ENCODE measurements at regions not wholly inside any gene's neighbourhood (a gene's known extent, or its start where the extent isn't known, plus 50 kb on each side); places are given as distances from the start of the nearest gene placed in this dataset.
A peak's percentile ranks its signal among the peaks of the same experiment; 100 is the strongest.
"Not testable (repeated sequence)": the region's sequence is repeated elsewhere in the genome, so short reads cannot be mapped to it uniquely, and the experiment has no call there.

DNA sequence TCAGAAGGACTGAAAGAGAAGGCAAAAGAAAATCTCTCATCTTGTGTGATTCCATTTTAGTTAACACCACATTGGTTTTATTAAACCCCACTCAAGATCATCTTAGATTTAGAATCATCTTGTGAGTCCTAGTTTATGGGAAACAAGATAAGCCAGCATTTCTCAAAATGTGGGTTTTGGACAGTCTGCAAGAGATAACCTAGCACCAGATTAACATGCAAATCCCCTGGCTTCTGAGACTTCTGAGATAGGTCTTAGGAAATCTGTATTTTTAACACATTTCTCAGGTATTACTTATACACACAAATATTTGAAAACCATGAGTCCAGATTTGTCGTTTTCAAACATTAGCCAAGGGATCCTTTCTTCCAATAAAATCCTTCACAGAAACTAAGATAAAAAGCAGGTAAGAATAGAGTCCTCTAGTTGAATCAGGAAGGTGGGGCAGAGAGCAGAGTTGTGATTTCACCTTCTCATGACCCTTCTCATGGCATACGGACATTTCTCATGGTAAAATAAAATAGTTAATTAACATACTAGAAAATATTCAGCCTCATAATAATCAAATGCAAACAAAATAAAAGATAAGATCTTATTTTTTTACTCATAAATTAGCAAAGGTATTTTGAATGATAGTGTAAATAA lies 287.2 kb upstream of the FN1 start:
- DNase-seq (ENCODE audit: low read depth in 2 of 2) = no peak

DNA sequence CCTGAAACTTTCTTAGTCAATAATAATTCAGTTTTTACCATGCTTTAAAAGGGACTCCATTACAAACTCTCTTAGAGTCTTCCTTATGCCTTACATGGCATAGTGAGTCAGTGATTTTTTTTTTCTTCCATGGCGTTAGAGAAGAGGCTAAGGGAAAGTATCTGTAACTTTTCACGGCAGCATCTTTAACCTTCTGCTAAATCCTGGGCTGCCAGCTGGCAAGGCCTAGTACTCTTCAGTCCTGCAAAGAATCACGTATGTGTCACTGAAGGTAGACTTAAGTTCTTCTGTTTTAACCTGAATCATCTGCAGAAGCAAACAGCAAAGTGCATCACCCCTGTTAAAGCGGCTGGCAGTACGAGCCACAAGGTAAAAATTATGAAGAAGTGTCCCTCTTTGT lies 286.3 kb upstream of the FN1 start:
- DNase-seq (ENCODE audit: low read depth in 2 of 2) = no peak

DNA sequence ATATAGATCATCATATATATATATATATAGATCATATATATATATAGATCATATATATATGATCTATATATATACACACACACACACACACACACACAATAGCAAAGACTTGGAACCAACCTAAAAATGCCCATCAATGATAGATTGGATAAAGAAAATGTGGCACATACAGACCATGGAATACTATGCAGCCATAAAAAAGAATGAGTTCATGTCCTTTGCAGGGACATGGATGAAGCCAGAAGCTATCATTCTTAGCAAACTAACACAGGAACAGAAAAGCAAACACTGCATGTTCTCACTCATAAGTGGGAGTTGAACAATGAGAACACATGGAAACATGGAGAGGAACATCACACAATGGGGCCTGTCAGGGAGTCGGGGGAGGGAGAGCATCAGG lies 285.6 kb upstream of the FN1 start:
- DNase-seq (ENCODE audit: low read depth in 2 of 2) = not testable (repeated sequence)

DNA sequence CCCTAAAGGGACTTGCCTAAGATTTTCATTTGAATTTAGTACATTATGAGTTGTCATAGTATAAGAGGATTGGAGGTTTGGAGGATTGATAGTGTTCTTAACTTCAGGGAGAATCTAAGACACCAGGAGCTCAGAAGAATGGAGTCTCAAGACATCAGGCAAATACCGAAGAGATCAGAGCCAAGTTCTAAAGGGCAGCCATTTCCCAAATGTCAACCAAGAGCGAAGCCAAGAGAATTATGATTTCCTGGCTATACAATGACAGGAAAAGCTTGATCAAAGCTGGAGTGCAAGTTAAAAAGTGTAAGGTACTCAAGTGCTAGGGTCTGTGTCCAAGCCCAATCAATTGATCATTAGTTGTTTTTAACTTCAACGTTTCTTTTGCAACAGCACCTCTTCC lies 283.0 kb upstream of the FN1 start:
- DNase-seq (ENCODE audit: low read depth in 2 of 2) = peak; percentile 18 to 72

- DNase-seq (ENCODE audit: low read depth in 2 of 2) = peak in 1 of 2 donors; percentile 63
These were observed 282.6 kb upstream of the FN1 start for GRCh38 chr2:215718436-215718835.

DNA sequence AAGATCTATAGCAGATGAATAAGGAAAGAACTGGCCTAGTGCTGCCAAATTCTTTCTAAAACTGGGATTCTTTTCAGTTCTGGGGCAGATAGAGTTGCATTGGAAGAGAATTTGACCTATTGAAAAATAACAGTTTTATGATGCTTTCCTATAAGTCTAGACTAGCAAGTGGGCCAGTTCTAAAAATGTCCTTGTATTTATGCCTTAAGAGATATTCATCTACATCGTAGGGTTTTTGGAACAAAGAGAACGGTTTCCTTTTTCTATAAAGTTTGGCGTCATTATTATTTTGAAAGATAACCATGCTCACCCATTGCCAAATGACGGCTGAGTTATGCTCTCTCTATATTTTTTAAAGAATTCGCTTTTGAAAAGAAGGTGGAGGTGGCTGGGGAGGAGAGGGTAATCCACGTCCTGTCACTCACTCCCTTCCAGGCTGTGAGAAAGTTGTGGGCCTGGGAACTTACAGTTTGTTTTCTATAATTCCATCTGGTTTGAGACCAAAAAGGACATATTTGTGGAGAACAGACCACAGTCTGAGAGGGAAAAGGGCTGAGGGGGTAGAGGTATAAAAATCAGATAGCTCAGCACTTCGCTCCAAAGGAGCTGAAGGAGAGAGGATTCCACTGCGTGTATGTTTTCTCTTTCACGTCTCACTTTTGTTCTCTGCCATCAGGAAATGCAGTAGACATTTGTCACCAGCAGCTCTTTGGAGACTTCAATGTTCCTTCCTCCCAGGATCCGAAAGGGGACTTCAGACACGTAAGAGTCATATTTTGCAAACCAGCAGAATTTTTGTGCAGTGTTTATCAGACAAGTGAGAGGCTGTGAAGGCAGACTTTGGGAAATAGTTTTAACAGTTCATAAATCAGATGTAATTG lies 281.9 kb upstream of the FN1 start:
- DNase-seq (ENCODE audit: low read depth in 2 of 2) = peak in 1 of 2 donors; percentile 69

GRCh38 chr2:215716956-215717355 lies 281.1 kb upstream of the FN1 start:
- no peak for DNase-seq (ENCODE audit: low read depth in 2 of 2)

GRCh38 chr2:215712871-215713790 lies 277.3 kb upstream of the FN1 start:
- no peak for DNase-seq (ENCODE audit: low read depth in 2 of 2)

GRCh38 chr2:215712219-215712868 lies 276.5 kb upstream of the FN1 start:
- peak; percentile 54 to 63 for DNase-seq (ENCODE audit: low read depth in 2 of 2)

DNA sequence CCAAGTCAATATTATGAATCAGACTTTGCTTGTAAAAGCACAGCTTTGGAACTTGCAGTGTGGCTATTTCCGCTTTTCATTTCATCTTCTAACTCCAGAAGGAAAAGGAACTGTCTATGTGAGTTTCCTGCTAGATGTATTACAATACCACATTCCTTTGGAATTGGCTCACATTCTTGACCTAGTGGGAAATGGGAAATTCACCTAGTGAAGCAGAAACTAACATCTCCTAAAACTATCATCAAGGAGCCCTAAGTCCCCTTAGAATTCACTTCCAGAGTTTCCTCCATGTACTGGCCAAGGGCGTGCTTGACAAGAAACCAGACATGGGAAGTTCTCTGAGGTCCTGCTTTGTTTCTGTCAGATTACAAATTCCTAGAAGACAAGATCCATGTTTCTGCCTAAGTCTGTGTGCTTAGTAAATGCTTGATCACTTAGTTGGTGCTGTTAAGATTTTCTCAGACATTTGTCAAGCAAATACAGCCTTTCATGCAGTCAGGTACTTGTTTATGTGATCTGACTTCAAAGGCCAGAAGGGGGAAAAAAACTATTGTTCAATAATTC lies 275.7 kb upstream of the FN1 start:
- DNase-seq (ENCODE audit: low read depth in 2 of 2) = peak; percentile 46 to 89

DNA sequence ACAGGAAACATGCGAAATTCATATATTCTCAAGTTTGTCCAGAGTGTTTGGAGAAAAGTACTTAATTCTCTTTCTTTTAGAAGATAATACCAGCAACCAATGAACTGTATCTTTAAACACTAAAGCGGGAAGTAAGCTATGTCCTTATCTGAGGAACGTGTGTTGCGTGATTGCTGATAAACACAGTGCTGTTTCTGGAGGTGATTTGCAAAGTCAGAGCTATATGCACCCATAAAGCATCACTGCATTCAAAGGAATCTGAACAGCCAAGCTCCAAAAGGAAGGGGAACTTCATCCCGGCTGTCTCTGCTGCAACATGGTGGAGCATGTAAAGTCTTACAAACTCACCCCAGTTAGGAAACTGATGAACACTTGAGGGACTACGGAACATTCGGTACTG lies 271.7 kb upstream of the FN1 start:
- DNase-seq (ENCODE audit: low read depth in 2 of 2) = no peak

DNA sequence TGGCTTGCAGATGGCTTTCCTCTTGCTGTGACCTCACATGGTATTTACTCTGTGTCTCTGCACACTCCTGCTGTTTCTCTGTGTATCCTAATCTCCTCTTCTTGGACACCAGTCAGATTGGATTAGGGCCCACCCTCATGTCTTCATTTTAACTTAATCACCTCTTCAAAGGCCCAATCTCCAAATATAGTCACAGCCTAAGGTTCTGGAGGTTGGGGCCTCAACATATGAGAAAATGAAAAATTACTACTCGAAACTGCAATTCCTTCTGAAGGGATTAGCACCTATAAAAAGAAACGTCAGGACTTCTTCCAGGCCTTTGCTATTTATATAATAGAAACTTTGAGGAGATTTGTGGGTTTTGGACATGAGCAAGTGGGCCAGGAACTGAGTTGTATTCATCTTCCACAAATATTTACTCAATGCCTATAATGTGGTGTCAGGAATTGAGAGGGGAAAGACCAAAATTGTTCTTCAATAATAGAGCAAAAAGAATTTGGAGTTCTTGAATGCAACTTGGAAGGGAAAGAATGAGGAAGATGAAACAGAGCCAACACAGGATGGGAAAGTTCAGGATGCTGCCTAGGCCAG lies 270.0 kb upstream of the FN1 start:
- DNase-seq (ENCODE audit: low read depth in 2 of 2) = no peak

- DNase-seq (ENCODE audit: low read depth in 2 of 2) = no peak
These were observed 269.4 kb upstream of the FN1 start for GRCh38 chr2:215705281-215705680.

DNA sequence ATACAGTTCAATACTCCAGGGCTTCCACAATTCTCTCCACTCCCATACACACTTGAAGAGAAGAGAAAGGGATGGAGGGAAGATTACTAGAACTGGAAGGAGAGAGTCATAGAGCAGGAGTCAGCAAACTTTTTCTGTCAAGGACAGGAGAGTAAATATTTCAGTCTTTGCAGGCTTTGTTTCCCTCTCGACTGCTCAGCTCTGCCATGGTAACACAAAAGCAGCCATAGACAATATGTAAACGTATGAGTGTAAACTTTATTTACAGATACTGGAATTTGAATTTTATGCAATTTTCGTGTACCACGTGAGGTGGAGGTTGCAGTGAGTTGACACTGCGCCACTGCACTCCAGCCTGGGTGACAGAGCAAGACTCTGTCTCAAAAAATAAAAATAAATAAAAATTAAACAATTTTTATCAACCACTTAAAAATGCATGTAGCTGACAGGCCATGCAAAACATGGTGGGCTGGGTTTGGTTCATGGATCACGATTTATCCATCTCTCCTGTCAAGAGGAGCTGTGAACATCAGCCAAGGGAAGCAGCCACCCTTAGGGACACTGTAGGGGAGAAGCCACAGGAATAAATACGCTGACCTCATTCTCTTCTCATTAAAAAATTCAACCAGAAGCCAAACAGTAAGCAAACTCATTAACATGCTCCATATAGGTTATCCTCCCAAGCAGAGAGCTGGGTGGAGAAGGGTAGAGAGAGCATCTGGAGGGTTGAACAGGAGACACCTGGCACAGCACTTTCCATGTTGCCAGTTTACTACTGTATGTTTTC lies 266.4 kb upstream of the FN1 start:
- no peak for DNase-seq (ENCODE audit: low read depth in 2 of 2)

GRCh38 chr2:215699700-215700538 lies 264.1 kb upstream of the FN1 start:
- no peak for DNase-seq (ENCODE audit: low read depth in 2 of 2)

DNA sequence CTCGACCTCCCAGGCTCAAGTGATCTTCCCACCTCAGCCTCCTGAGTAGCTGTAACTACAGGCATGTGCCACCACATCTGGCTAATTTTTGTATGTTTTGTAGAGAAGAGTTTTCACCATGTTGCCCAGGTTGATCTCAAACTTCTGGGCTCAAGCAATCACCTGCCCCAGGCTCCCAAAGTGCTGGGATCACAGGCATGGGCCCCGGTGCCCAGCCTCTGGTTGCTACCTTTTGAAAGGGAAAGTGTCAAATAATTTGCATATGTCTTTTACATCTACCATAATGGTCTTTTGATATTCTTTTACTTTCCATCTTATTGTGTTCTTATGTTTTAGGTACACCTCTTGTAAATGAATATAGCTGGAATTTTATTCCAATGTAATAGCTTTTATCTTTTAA lies 263.1 kb upstream of the FN1 start:
- DNase-seq (ENCODE audit: low read depth in 2 of 2) = no peak

- DNase-seq (ENCODE audit: low read depth in 2 of 2) = no peak
These were observed 262.7 kb upstream of the FN1 start for GRCh38 chr2:215698566-215698965.

DNA sequence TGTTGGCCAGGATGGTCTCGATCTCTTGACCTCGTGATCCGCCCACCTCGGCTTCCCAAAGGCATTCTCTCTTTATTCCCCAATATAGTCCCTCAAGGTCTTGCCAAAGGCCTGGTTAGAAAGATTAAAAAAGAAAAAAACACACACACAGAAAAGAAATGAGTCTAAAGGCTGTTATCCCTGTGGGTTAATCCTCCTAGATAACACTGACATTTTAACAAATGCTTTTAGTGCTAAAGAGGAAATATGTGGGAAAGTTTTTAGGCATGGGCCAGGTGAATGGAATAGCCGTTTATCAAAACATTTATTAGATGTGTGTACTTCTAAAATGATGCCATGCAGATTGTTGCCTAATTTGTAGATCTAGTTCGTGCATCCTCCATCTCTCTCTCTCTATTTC lies 261.6 kb upstream of the FN1 start:
- no peak for DNase-seq (ENCODE audit: low read depth in 2 of 2)

DNA sequence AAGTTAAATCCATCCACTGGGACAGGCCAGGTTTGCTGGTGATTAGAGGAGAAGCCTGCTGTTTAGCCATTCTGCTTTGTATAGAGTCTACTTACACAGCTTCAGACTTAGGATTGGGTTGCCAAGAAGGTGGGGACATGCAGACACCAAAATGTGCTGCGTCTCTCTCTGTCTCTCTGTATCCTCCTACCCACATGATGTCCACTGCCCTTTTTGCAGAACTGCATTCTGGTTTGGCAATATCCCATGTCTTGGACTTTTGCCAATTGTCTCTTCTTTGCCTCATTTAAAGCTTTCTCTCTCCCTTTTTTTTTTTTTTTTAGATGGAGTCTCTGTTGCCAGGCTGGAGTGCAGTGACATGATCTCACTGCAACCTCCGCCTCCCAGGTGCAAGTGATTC lies 261.1 kb upstream of the FN1 start:
- no peak for DNase-seq (ENCODE audit: low read depth in 2 of 2)
